Astrocyte of the spinal cord (primary cell): ENCODE measurements at regions not wholly inside any gene's neighbourhood (a gene's known extent, or its start where the extent isn't known, plus 50 kb on each side); places are given as distances from the start of the nearest gene placed in this dataset.
A peak's percentile ranks its signal among the peaks of the same experiment; 100 is the strongest.

Experiments used
- DNase-seq: peaks from one replicate; pipeline ENCODE4 v3.0.0; 2011; ENCODE audit warnings: low read depth, low spot score
- H3K4me3 ChIP-seq: 2 replicates; pipeline ENCODE4 v1.5.1; 2011; ENCODE audit warnings: low read depth, mild to moderate bottlenecking, low read length, moderate library complexity
- in situ Hi-C: cut with HindIII; loops from 2 replicates; pipeline ENCODE4 v1.10.0; 2017; ENCODE audit warnings: low sequenced_read_pairs
- TF ChIP-seq, protein P1 (sequence below): IDR thresholded peaks from 2 replicates; pipeline ENCODE4 v1.5.1; 2012; ENCODE audit warnings: low read depth, mild to moderate bottlenecking, low read length, inconsistent platforms

DNA sequence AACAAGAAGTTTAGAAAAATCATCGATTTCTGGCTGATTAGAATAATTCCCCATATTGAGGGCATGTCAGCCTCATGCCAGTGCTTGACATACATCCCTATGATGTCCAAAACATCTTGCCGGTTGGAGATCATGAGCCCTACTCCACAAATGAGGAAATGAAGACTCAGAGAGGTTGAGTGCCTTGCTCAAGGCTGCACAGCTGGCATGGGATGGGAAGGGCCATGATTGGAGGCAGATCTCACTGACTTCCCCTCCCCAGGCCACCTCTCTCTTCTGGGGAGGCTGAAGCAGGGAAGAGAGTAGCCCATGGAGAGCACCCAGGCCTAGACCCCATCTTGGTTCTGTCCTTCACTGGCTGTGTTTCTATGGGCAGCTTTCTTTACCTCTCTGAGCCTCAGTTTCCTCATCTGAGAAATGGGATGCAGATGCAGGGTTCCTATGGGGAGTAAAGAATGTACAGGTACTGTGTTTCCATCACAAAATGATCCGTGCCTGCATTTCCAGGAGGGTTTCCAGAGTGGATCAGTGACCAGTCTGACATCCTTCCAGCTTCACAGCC lies 145.7 kb downstream of the SYF2 start:
- no peak overlapping the region for H3K4me3 ChIP-seq
- DNase-seq = no peak
- TF ChIP-seq, protein P1, sequence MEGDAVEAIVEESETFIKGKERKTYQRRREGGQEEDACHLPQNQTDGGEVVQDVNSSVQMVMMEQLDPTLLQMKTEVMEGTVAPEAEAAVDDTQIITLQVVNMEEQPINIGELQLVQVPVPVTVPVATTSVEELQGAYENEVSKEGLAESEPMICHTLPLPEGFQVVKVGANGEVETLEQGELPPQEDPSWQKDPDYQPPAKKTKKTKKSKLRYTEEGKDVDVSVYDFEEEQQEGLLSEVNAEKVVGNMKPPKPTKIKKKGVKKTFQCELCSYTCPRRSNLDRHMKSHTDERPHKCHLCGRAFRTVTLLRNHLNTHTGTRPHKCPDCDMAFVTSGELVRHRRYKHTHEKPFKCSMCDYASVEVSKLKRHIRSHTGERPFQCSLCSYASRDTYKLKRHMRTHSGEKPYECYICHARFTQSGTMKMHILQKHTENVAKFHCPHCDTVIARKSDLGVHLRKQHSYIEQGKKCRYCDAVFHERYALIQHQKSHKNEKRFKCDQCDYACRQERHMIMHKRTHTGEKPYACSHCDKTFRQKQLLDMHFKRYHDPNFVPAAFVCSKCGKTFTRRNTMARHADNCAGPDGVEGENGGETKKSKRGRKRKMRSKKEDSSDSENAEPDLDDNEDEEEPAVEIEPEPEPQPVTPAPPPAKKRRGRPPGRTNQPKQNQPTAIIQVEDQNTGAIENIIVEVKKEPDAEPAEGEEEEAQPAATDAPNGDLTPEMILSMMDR = no peak
- in situ Hi-C loops = no loop called here

DNA sequence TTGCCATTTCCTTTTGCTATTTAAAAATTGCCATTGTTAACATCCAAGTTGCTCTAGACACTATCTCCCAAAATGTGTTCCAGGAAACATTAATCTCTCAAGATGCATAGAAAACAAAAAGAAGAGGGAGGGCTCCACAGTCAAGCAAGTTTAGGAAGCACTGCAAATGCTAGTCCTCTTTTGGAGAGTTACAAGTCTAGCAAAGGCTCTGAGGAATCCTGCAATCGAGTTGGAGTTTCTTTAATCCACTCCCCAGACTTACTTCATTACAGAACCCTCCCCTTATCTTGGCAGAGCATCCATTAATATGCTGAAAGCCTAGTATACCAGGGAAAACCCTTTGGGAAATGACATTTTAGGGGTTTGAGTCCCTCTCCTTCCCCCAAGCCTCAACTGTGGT lies 147.9 kb downstream of the SYF2 start:
- no peak for DNase-seq
- in situ Hi-C loops = no loop called here
- no peak overlapping the region for H3K4me3 ChIP-seq
- TF ChIP-seq, protein P1 = no peak

DNA sequence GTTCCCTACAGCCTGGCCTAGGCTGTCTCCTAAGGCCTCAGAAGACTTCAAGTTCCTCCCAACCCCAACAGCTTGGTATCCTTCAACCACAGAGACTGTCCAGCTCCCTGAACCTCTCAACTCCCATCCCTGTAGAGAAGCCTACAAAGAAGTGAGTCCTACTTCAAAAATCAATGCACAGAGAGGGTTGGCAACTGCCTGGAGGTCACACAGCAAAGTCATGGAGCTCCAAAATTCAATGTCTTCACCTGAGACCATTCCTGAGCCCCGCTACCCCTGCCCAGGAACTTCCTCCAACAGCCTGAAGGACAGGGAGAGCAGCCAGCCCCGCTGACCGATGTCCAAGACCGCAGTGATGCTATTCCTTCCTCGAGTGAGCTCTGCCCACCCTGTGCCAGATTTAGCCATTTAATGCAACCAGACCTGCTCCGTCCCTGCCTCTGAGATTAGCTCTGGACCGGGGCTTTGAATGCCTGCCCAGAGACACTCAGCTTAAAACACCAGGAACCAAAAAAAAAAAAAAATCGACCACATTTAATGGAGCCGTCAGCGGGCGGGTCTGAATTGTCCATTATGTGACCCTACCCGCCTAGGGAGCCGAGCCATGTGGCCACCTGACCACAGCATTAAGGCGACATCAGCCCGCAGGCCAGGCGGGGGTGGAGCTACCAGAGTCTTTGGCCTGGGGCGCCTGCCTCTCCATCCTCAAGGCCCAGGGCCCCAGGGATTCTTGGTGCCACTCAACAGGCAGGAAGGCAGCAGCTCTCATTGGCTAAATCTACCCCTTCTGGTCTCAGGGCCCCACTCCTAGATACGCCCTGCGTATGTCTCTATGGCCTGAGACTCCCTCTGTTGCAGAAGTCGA lies 148.6 kb downstream of the SYF2 start:
- TF ChIP-seq, protein P1 = no peak
- in situ Hi-C loops = no loop called here

DNA sequence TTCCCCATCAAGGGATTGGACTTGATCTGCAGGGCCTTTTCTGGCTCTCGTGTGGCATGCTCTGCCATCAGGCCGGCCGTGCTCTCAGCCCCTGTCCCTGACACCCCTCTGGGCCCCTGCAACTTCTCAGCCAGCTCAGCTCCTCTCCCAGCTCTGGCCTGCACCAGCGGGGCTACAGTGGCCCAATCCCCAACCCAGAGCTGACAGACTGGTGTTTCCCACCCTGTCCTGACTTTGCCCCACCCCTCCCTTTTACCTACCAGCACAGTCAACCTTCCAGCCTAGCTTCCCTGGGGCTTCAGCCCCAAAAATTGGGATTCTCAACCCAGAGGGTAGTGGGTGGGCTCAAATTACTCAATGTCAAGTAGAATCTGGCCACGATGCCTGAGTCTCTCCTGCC lies 149.3 kb downstream of the SYF2 start:
- in situ Hi-C loops = no loop called here
- no peak overlapping the region for H3K4me3 ChIP-seq
- TF ChIP-seq, protein P1 = no peak
- DNase-seq = no peak

More for the DNA sequence above, 148.6 kb downstream of the SYF2 start:
- DNase-seq = no peak
- no peak overlapping the region for H3K4me3 ChIP-seq

DNA sequence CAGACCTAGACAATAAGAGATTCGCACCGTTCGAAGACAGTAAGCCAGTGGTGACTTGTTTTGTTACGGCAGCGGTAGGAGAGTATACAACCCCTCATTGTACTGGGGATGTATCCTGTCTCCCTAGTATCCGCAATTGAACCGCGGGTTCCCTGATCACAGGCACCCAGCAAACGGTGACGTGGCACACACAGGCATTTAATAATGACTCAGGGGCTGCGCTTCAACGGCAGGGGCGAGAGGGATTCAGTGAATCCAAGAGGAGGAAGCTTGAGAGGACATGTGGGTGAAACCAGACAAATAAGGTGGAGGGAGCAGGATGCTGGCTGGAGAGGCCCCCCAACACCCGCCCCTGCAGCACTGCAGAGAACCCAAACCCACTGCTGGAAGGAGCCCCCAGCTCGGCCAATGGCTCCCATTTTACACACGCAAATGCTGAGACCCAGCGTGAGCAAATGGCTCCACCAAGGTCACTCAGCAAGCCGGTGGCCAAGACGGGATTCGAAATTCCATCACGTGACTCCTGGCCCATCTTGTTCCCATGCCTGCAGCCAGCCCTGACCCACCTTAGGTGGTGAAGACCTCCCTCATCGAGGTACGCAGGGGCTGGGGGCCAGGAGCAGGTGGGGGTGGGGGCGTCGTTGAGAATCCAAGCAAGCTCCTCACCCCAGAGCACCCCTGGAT lies 149.9 kb downstream of the SYF2 start:
- no peak overlapping the region for H3K4me3 ChIP-seq
- in situ Hi-C loops = no loop called here
- peak; percentile 10 for DNase-seq
- TF ChIP-seq, protein P1 = no peak

GRCh38 chr1:25081496-25081895 lies 150.8 kb downstream of the SYF2 start:
- no peak overlapping the region for H3K4me3 ChIP-seq
- no peak for DNase-seq
- TF ChIP-seq, protein P1 = no peak
- in situ Hi-C loops = no loop called here
